H9 (cell line): ENCODE measurements at regions not wholly inside any gene's neighbourhood (a gene's known extent, or its start where the extent isn't known, plus 50 kb on each side); places are given as distances from the start of the nearest gene placed in this dataset.
"Not testable (repeated sequence)": the region's sequence is repeated elsewhere in the genome, so short reads cannot be mapped to it uniquely, and the experiment has no call there.

Experiments
- DNase-seq: peaks from one replicate; pipeline ENCODE4 v3.0.0-alpha.2; 2017
- H2AFZ ChIP-seq: one replicate; pipeline ENCODE4 v1.6.1; 2013; ENCODE audit warnings: mild to moderate bottlenecking, low read length, control low read depth, moderate library complexity
- H2AK5ac ChIP-seq: 2 replicates; pipeline ENCODE4 v1.6.1; 2013; ENCODE audit warnings: low read length, control low read depth, mixed read lengths; ENCODE audit not compliant: insufficient read length
- H2BK120ac ChIP-seq: one replicate; pipeline ENCODE4 v1.6.1; 2013; ENCODE audit warnings: low read depth, mild to moderate bottlenecking, low read length, control low read depth, inconsistent platforms; ENCODE audit not compliant: poor library complexity, severe bottlenecking
- H2BK12ac ChIP-seq: 2 replicates; pipeline ENCODE4 v1.6.1; 2013; ENCODE audit warnings: low read length, control low read depth, mixed read lengths, low read depth; ENCODE audit not compliant: insufficient read length
- H2BK15ac ChIP-seq: 2 replicates; pipeline ENCODE4 v1.6.1; 2013; ENCODE audit warnings: low read depth, low read length, control low read depth
- H2BK20ac ChIP-seq: one replicate; pipeline ENCODE4 v1.6.1; 2013; ENCODE audit warnings: low read depth, mild to moderate bottlenecking, low read length, control low read depth, inconsistent platforms; ENCODE audit not compliant: poor library complexity, severe bottlenecking
- H2BK5ac ChIP-seq: 2 replicates; pipeline ENCODE4 v1.6.1; 2013; ENCODE audit warnings: low read length, control low read depth, mixed read lengths; ENCODE audit not compliant: insufficient read length
- H3K14ac ChIP-seq: 2 replicates; pipeline ENCODE4 v1.6.1; 2013; ENCODE audit warnings: low read length, control low read depth; ENCODE audit not compliant: insufficient read depth
- H3K18ac ChIP-seq: 2 replicates; pipeline ENCODE4 v1.6.1; 2013; ENCODE audit warnings: low read depth, mild to moderate bottlenecking, mixed read lengths, low read length, control low read depth; ENCODE audit not compliant: insufficient read length
- H3K23ac ChIP-seq: 2 replicates; pipeline ENCODE4 v1.6.1; 2013; ENCODE audit warnings: low read length, control low read depth, mixed read lengths, low read depth; ENCODE audit not compliant: insufficient read length
- H3K23me2 ChIP-seq: 2 replicates; pipeline ENCODE4 v1.6.1; 2013; ENCODE audit warnings: low read depth, mild to moderate bottlenecking, mixed read lengths, low read length, control low read depth; ENCODE audit not compliant: insufficient read length, poor library complexity, severe bottlenecking
- H3K27ac ChIP-seq: 2 replicates; pipeline ENCODE4 v1.5.1; 2013; ENCODE audit warnings: low read length, control low read depth, mixed read lengths, low read depth; ENCODE audit not compliant: insufficient read length
- H3K27me3 ChIP-seq: 2 replicates; pipeline ENCODE4 v1.6.1; 2013; ENCODE audit warnings: low read length, control low read depth, inconsistent platforms; ENCODE audit not compliant: insufficient read depth
- H3K4ac ChIP-seq: 2 replicates; pipeline ENCODE4 v1.6.1; 2013; ENCODE audit warnings: low read depth, mild to moderate bottlenecking, control low read depth, inconsistent platforms, low read length, moderate library complexity
- H3K4me1 ChIP-seq: 2 replicates; pipeline ENCODE4 v1.6.1; 2013; ENCODE audit warnings: low read length, control low read depth, inconsistent platforms; ENCODE audit not compliant: insufficient read depth
- H3K4me2 ChIP-seq: 2 replicates; pipeline ENCODE4 v1.6.1; 2013; ENCODE audit warnings: low read length, control low read depth, mixed read lengths; ENCODE audit not compliant: insufficient read length, insufficient read depth
- H3K56ac ChIP-seq: 2 replicates; pipeline ENCODE4 v1.6.1; 2013; ENCODE audit warnings: low read depth, mild to moderate bottlenecking, mixed read lengths, low read length, control low read depth; ENCODE audit not compliant: insufficient read length
- H3K79me1 ChIP-seq: 2 replicates; pipeline ENCODE4 v1.6.1; 2013; ENCODE audit warnings: low read depth, mild to moderate bottlenecking, moderate library complexity, low read length, control low read depth, inconsistent platforms; ENCODE audit not compliant: insufficient read depth, poor library complexity, severe bottlenecking
- H3K79me2 ChIP-seq: 2 replicates; pipeline ENCODE4 v1.6.1; 2013; ENCODE audit warnings: low read length, control low read depth, inconsistent platforms; ENCODE audit not compliant: insufficient read depth
- H3K9ac ChIP-seq: 2 replicates; pipeline ENCODE4 v1.6.1; 2013; ENCODE audit warnings: low read length, control low read depth, mixed read lengths; ENCODE audit not compliant: insufficient read length; ENCODE audit errors: extremely low read depth
- H3K9me3 ChIP-seq: one replicate; pipeline ENCODE4 v1.6.1; 2013; ENCODE audit warnings: low read depth, low read length, inconsistent platforms; ENCODE audit not compliant: control insufficient read depth
- H3T11ph ChIP-seq: one replicate; pipeline ENCODE4 v1.6.1; 2013; ENCODE audit warnings: mild to moderate bottlenecking, low read length, control low read depth, inconsistent platforms
- H4K20me1 ChIP-seq: one replicate; pipeline ENCODE4 v1.6.1; 2013; ENCODE audit not compliant: control insufficient read depth, insufficient read length, insufficient read depth
- H4K5ac ChIP-seq: 2 replicates; pipeline ENCODE4 v1.6.1; 2013; ENCODE audit warnings: low read depth, mild to moderate bottlenecking, mixed read lengths, low read length, control low read depth; ENCODE audit not compliant: insufficient read length
- H4K8ac ChIP-seq: replicated peaks from 2 replicates; pipeline ENCODE4 v1.6.1; 2013; ENCODE audit warnings: low read length, control low read depth, mixed read lengths, low read depth; ENCODE audit not compliant: insufficient read length
- H4K91ac ChIP-seq: 2 replicates; pipeline ENCODE4 v1.6.1; 2013; ENCODE audit warnings: low read depth, mild to moderate bottlenecking, moderate library complexity, mixed read lengths, low read length, control low read depth; ENCODE audit not compliant: insufficient read length
- H3K27ac Mint-ChIP-seq, 3 experiments: 2 replicates in 2 of 3; 3 replicates in 1 of 3; pipeline ENCODE4 v1.8.0; 2020 to 2021; ENCODE audit warnings: mixed read lengths in 3 of 3, mild to moderate bottlenecking in 1 of 3, moderate library complexity in 1 of 3
- H3K27me3 Mint-ChIP-seq: 2 replicates; pipeline ENCODE4 v1.8.0; 2021; ENCODE audit warnings: low read depth, mild to moderate bottlenecking, moderate library complexity, mixed read lengths
- H3K36me3 Mint-ChIP-seq, 3 experiments: 2 replicates in 2 of 3; 3 replicates in 1 of 3; pipeline ENCODE4 v1.8.0; 2020 to 2021; ENCODE audit warnings: low read depth in 3 of 3, mixed read lengths in 3 of 3; ENCODE audit not compliant: insufficient read depth in 1 of 3
- H3K4me1 Mint-ChIP-seq, 2 experiments: 2 replicates each; pipeline ENCODE4 v1.8.0; 2020; ENCODE audit warnings: mixed read lengths in 2 of 2
- H3K4me3 Mint-ChIP-seq, 2 experiments: 2 replicates in 1 of 2; 3 replicates in 1 of 2; pipeline ENCODE4 v1.8.0; 2020 to 2021; ENCODE audit warnings: mild to moderate bottlenecking in 2 of 2, mixed read lengths in 2 of 2, moderate library complexity in 1 of 2
- H3K9me3 Mint-ChIP-seq, 2 experiments: 2 replicates in 1 of 2; 3 replicates in 1 of 2; pipeline ENCODE4 v1.8.0; 2020; ENCODE audit warnings: mild to moderate bottlenecking in 2 of 2, mixed read lengths in 2 of 2, moderate library complexity in 1 of 2
- WGBS: extraction: QIAGEN DNeasy Blood & Tissue Kit; methylation state at CpG from one replicate; pipeline ENCODE4 v1.1.7; 2013; ENCODE audit warnings: missing lambda C conversion rate, low lambda C conversion rate, mixed read lengths; ENCODE audit not compliant: insufficient read length; ENCODE audit errors: extremely low coverage; 5-methylcytosine and 5-hydroxymethylcytosine counted together

- H3K36me3 Mint-ChIP-seq, result peaks cover 9 to 37% (median 10%) of the 10 kb centered on the region in 3 experiments; a peak in 6 of 7 replicates
- not testable (repeated sequence) for H2BK5ac ChIP-seq, H4K8ac ChIP-seq, H3K4me3 Mint-ChIP-seq, H3K4me1 Mint-ChIP-seq, H3K27me3 Mint-ChIP-seq, H3K27ac ChIP-seq, H4K20me1 ChIP-seq, H2BK12ac ChIP-seq, H2AK5ac ChIP-seq, H4K5ac ChIP-seq, H3T11ph ChIP-seq, H3K79me2 ChIP-seq, H3K23ac ChIP-seq, H2BK15ac ChIP-seq, H2AFZ ChIP-seq, H2BK120ac ChIP-seq, H3K4ac ChIP-seq, H3K4me1 ChIP-seq, H3K56ac ChIP-seq, H3K18ac ChIP-seq, H3K79me1 ChIP-seq, H3K27ac Mint-ChIP-seq, H4K91ac ChIP-seq, H2BK20ac ChIP-seq, H3K9ac ChIP-seq, H3K27me3 ChIP-seq, H3K4me2 ChIP-seq, H3K23me2 ChIP-seq, H3K14ac ChIP-seq, DNase-seq
- no CpG with 5 or more reads among the region's 4 CpGs for WGBS
- H3K9me3 Mint-ChIP-seq, result peaks cover 71 to 72% of the 10 kb centered on the region in 2 experiments
- H3K9me3 ChIP-seq, result peaks cover 45% of the 10 kb centered on the region
These were observed 543.0 kb upstream of the TPTE start for GRCh38 chr21:9978371-9978770.

DNA sequence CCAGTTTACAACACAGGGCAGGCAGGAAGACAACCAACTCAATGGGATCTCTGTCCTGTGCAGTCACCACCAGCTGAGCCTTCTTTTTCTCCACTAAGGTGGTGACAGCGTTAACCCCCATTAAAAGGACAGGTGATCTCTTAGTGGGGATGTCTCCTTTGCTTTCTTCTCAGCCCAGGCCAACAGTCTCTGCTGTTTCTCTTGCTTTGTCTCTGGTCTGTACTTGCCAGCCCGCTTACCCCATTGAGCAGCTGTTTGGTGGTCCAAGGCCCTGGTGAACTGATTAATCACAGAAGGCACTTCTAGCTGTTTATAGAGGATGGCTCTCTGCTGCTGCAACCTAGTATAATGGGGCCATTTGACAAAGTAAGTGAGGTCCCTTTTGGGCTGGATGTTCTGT, 523.9 kb upstream of the TPTE start:
- not testable (repeated sequence) for H3K27ac Mint-ChIP-seq, H2BK20ac ChIP-seq, H3K27me3 Mint-ChIP-seq, H3K18ac ChIP-seq, H2BK120ac ChIP-seq, H3K23ac ChIP-seq, H2AFZ ChIP-seq, H3K4me3 Mint-ChIP-seq, H3K4me1 ChIP-seq, H4K8ac ChIP-seq, H3K79me1 ChIP-seq, H3K4me2 ChIP-seq, H3T11ph ChIP-seq, H2BK15ac ChIP-seq, H3K9me3 ChIP-seq, H3K14ac ChIP-seq, H2BK5ac ChIP-seq, DNase-seq, H3K27ac ChIP-seq, H4K91ac ChIP-seq, H4K5ac ChIP-seq, H3K79me2 ChIP-seq, H3K56ac ChIP-seq, H3K9ac ChIP-seq, H3K4me1 Mint-ChIP-seq, H2AK5ac ChIP-seq, H3K23me2 ChIP-seq, H4K20me1 ChIP-seq, H3K4ac ChIP-seq, H2BK12ac ChIP-seq, H3K27me3 ChIP-seq
- H3K9me3 Mint-ChIP-seq, result peaks cover 47 to 48% of the 10 kb centered on the region in 2 experiments
- peaks cover 0 to 16% (median 8%) of the 10 kb centered on the region in 3 experiments; a peak in 5 of 7 replicates for H3K36me3 Mint-ChIP-seq
- no CpG with 5 or more reads among the region's 2 CpGs for WGBS
